OCI-LY7 (cell line): ENCODE measurements at regions not wholly inside any gene's neighbourhood (a gene's known extent, or its start where the extent isn't known, plus 50 kb on each side); places are given as distances from the start of the nearest gene placed in this dataset.

Experiments used
- BruUV-seq: library from RNA; stranded (reverse); fragments of 400-500 nt; replicated peaks from 2 replicates; lab custom pipeline; 2021; lab: Mats Ljungman, UMichigan
- CTCF ChIA-PET: fragments of 300-600 bp; sonication (Branson Sonifier 250); formaldehyde crosslinking; loops from one replicate; lab custom pipeline; 2022; ENCODE audit warnings: antibody characterized with exemption; ENCODE audit not compliant: unreplicated experiment; lab: Charles Lee
- POLR2A ChIA-PET: fragments of 300-600 bp; sonication (Branson Sonifier 250); formaldehyde crosslinking; loops from one replicate; lab custom pipeline; 2022; ENCODE audit warnings: antibody characterized with exemption; lab: Charles Lee
- DNase-seq: peaks from one replicate; pipeline ENCODE4 v3.0.0-alpha.2; 2015; ENCODE audit warnings: low spot score
- H2AFZ ChIP-seq: fragments of 200-600 bp; sonication (generic), shearing (Covaris generic); 2 replicates; pipeline ENCODE4 v1.6.1; 2014; ENCODE audit warnings: mild to moderate bottlenecking, antibody characterized with exemption, low read length, moderate library complexity
- H3K27ac ChIP-seq: fragments of 200-600 bp; sonication (generic); 2 replicates; pipeline ENCODE4 v1.5.1; 2014; ENCODE audit warnings: mixed run types, low read depth, mild to moderate bottlenecking, moderate library complexity, low read length, inconsistent platforms; ENCODE audit not compliant: poor library complexity, severe bottlenecking
- H3K36me3 ChIP-seq: fragments of 200-600 bp; sonication (generic); 2 replicates; pipeline ENCODE4 v1.6.1; 2014; ENCODE audit warnings: mild to moderate bottlenecking, antibody characterized with exemption, low read length, moderate library complexity, mixed read lengths; ENCODE audit not compliant: insufficient read depth
- H3K4me1 ChIP-seq: fragments of 200-600 bp; sonication (generic); 2 replicates; pipeline ENCODE4 v1.5.1; 2014; ENCODE audit warnings: mild to moderate bottlenecking, low read length; ENCODE audit not compliant: insufficient read depth, poor library complexity, severe bottlenecking
- H3K4me2 ChIP-seq: fragments of 200-600 bp; sonication (generic); 2 replicates; pipeline ENCODE4 v1.6.1; 2014; ENCODE audit warnings: mild to moderate bottlenecking, low read length
- H3K4me3 ChIP-seq: fragments of 200-600 bp; sonication (generic); 2 replicates; pipeline ENCODE4 v1.5.1; 2014; ENCODE audit warnings: mild to moderate bottlenecking, low read depth, low read length; ENCODE audit not compliant: poor library complexity, severe bottlenecking
- H3K79me2 ChIP-seq: fragments of 200-600 bp; sonication (generic); 2 replicates; pipeline ENCODE4 v1.6.1; 2016; ENCODE audit warnings: low read depth, mild to moderate bottlenecking, low read length, moderate library complexity, mixed read lengths; ENCODE audit not compliant: insufficient read depth
- H3K9me2 ChIP-seq: fragments of 200-600 bp; sonication (generic); 2 replicates; pipeline ENCODE4 v1.6.1; 2016; ENCODE audit warnings: mild to moderate bottlenecking, low read length, mixed read lengths; ENCODE audit not compliant: insufficient read depth
- H3K9me3 ChIP-seq: fragments of 200-600 bp; sonication (generic); 2 replicates; pipeline ENCODE4 v1.6.1; 2014; ENCODE audit warnings: mild to moderate bottlenecking, mixed run types, low read length, mixed read lengths
- H4K20me1 ChIP-seq: fragments of 200-600 bp; sonication (generic); 2 replicates; pipeline ENCODE4 v1.6.1; 2014; ENCODE audit warnings: mild to moderate bottlenecking, antibody characterized with exemption, low read length, moderate library complexity, mixed read lengths; ENCODE audit not compliant: insufficient read depth
- EZH2phosphoT487 ChIP-seq: fragments of 200-600 bp; sonication (generic); IDR thresholded peaks from 2 replicates; pipeline ENCODE4 v1.6.1; 2018; ENCODE audit warnings: low read depth, borderline replicate concordance, mild to moderate bottlenecking, mixed run types, antibody characterized with exemption, low read length, moderate library complexity, mixed read lengths
- intact Hi-C: fragments of 100-400 bp; cut with micrococcal nuclease; formaldehyde crosslinking; loops from one replicate; pipeline ENCODE4 v1.10.0; 2022; ENCODE audit not compliant: unreplicated experiment
- TF ChIP-seq, protein P1 (sequence below): fragments of 200-600 bp; sonication (generic); conservative IDR thresholded peaks from 2 replicates; pipeline ENCODE4 v1.5.1; 2014; ENCODE audit warnings: mild to moderate bottlenecking, antibody characterized with exemption, low read length, moderate library complexity, mixed read lengths

DNA sequence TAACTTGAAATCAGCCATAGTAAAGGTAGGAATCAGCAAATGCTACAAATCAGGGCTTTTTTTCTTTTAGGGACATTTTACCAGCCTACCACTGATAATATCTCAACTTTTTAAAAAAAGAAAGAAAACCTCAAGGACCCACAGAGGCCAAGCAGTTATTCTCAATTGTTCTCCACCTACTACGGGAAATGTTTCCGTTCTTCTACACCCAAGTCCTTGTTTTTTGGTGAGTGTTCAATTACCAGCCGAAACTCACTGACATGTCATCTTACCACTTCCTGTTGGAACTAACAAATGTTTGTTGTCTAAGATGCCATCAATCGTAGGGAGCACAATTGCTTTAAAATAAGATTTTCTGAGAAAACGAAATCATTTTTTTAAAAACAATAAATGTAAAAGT, 50.2 kb upstream of the CDK1 start:
- Histone ChIP-seq H3K4me2 (no peak overlapping the region), H3K4me3 (no peak overlapping the region), H2AFZ (no peak overlapping the region), H4K20me1 (no peaks in the 10 kb centered on the region), H3K36me3 (no peaks in the 10 kb centered on the region), H3K27ac (no peak overlapping the region), H3K4me1 (no peaks in the 10 kb centered on the region), H3K9me3 (no peaks in the 10 kb centered on the region), H3K9me2 (no peaks in the 10 kb centered on the region), H3K79me2 (no peaks in the 10 kb centered on the region)
- POLR2A ChIA-PET: no interaction called here
- CTCF ChIA-PET: no interaction called here
- intact Hi-C loops: no loop called here
- no peak for TF ChIP-seq EZH2phosphoT487
- TF ChIP-seq, protein P1, sequence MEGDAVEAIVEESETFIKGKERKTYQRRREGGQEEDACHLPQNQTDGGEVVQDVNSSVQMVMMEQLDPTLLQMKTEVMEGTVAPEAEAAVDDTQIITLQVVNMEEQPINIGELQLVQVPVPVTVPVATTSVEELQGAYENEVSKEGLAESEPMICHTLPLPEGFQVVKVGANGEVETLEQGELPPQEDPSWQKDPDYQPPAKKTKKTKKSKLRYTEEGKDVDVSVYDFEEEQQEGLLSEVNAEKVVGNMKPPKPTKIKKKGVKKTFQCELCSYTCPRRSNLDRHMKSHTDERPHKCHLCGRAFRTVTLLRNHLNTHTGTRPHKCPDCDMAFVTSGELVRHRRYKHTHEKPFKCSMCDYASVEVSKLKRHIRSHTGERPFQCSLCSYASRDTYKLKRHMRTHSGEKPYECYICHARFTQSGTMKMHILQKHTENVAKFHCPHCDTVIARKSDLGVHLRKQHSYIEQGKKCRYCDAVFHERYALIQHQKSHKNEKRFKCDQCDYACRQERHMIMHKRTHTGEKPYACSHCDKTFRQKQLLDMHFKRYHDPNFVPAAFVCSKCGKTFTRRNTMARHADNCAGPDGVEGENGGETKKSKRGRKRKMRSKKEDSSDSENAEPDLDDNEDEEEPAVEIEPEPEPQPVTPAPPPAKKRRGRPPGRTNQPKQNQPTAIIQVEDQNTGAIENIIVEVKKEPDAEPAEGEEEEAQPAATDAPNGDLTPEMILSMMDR: no peak
- no TSS peak for BruUV-seq
- no peak for DNase-seq

DNA sequence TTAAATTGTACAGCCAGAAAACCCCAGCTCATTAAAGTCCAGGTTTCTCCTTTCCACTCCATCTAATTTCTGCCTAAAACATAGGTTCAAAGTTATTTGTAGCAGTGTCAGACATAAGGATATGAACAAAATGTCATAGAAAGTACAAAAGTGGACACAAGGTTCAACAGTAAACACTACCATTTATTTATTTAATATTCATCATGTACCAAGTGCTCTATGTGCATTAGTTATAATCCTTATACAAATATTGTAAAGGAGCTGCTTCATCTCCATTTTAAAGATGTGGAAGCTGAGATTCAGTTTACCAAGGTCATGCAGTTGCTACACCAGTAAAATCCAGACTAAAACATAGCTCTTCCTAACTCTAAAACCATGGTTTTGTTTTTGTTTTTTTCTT, 52.0 kb upstream of the CDK1 start:
- H3K27ac ChIP-seq: no peak overlapping the region
- H4K20me1 ChIP-seq: no peaks in the 10 kb centered on the region
- no peak overlapping the region for H2AFZ ChIP-seq
- no peak overlapping the region for H3K4me2 ChIP-seq
- TF ChIP-seq EZH2phosphoT487: no peak
- TF ChIP-seq, protein P1: no peak
- ChIA-PET CTCF (no interaction called here), POLR2A (interaction anchor here (1.7 kb wide), 1 partner anchor 9 kb away, joined by 5 read pairs; no protein-coding TSS in a partner anchor)
- H3K4me1 ChIP-seq: no peaks in the 10 kb centered on the region
- no peaks in the 10 kb centered on the region for H3K9me3 ChIP-seq
- BruUV-seq: no TSS peak
- no peaks in the 10 kb centered on the region for H3K36me3 ChIP-seq
- no peak for DNase-seq
- no peak overlapping the region for H3K4me3 ChIP-seq
- no peaks in the 10 kb centered on the region for H3K79me2 ChIP-seq
- intact Hi-C loops: no loop called here
- no peaks in the 10 kb centered on the region for H3K9me2 ChIP-seq

DNA sequence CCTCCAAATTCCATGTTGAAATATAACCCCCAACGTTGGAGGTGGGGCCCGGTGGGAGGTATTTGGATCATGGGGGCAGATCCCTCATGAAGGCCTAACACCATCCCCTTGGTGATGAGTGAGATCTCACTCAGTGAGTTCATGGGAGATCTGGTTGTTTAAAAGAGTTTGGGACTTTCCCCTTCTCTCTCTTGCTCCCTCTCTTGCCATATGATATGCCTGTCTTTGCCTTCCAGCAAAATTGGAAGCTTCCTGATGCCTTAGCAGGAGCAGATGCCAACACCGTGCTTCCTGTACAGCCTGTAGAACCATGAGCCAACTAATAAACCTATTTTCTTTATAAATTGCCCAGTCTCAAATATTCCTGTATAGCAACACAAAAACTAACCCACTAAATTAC, 55.7 kb upstream of the CDK1 start:
- no peak for TF ChIP-seq EZH2phosphoT487
- TF ChIP-seq, protein P1: no peak
- Histone ChIP-seq H3K4me2 (no peak overlapping the region), H3K79me2 (no peaks in the 10 kb centered on the region), H3K9me2 (no peaks in the 10 kb centered on the region), H3K9me3 (no peaks in the 10 kb centered on the region), H3K36me3 (no peaks in the 10 kb centered on the region), H3K27ac (no peak overlapping the region), H3K4me3 (no peak overlapping the region), H4K20me1 (no peaks in the 10 kb centered on the region), H3K4me1 (no peaks in the 10 kb centered on the region), H2AFZ (no peak overlapping the region)
- no TSS peak for BruUV-seq
- intact Hi-C loops: no loop called here
- no peak for DNase-seq
- POLR2A ChIA-PET: no interaction called here
- CTCF ChIA-PET: no interaction called here
